Mesenchymal stem cell (in vitro differentiated cells and primary cell): ENCODE measurements at regions not wholly inside any gene's neighbourhood (a gene's known extent, or its start where the extent isn't known, plus 50 kb on each side); places are given as distances from the start of the nearest gene placed in this dataset.

Experiments
- DNase-seq: peaks from one replicate; pipeline ENCODE4 v3.0.0-alpha.2; 2013
- H2AFZ ChIP-seq: one replicate; pipeline ENCODE4 v1.6.1; 2013; ENCODE audit warnings: low read depth, mild to moderate bottlenecking, control low read depth, inconsistent platforms, low read length, moderate library complexity
- H2AK5ac ChIP-seq: 2 replicates; pipeline ENCODE4 v1.6.1; 2013; ENCODE audit warnings: low read length, moderate library complexity, mild to moderate bottlenecking, inconsistent platforms; ENCODE audit not compliant: severe bottlenecking
- H2BK120ac ChIP-seq: one replicate; pipeline ENCODE4 v1.6.1; 2013; ENCODE audit warnings: low read depth, mild to moderate bottlenecking, inconsistent platforms, low read length, moderate library complexity
- H2BK12ac ChIP-seq, 2 experiments: one replicate each; pipeline ENCODE4 v1.6.1; 2013; ENCODE audit warnings: inconsistent platforms in 2 of 2, low read length in 2 of 2, mild to moderate bottlenecking in 2 of 2, moderate library complexity in 2 of 2, control low read depth in 1 of 2
- H2BK15ac ChIP-seq: one replicate; pipeline ENCODE4 v1.6.1; 2013; ENCODE audit warnings: mild to moderate bottlenecking, low read depth, inconsistent platforms; ENCODE audit not compliant: poor library complexity, severe bottlenecking
- H2BK5ac ChIP-seq: 2 replicates; pipeline ENCODE4 v1.6.1; 2013; ENCODE audit warnings: low read depth, mild to moderate bottlenecking, low read length, control low read depth, inconsistent platforms; ENCODE audit not compliant: poor library complexity, severe bottlenecking
- H3K14ac ChIP-seq, 2 experiments: one replicate each; pipeline ENCODE4 v1.6.1; 2013; ENCODE audit warnings: inconsistent platforms in 2 of 2, low read length in 2 of 2, control low read depth in 1 of 2, mild to moderate bottlenecking in 1 of 2, moderate library complexity in 1 of 2
- H3K18ac ChIP-seq, 2 experiments: one replicate each; pipeline ENCODE4 v1.6.1; 2013; ENCODE audit warnings: inconsistent platforms in 2 of 2, low read length in 2 of 2, control low read depth in 1 of 2, low read depth in 1 of 2, mild to moderate bottlenecking in 1 of 2
- H3K23ac ChIP-seq, 2 experiments: one replicate each; pipeline ENCODE4 v1.6.1; 2013; ENCODE audit warnings: inconsistent platforms in 2 of 2, low read length in 2 of 2, mild to moderate bottlenecking in 2 of 2, moderate library complexity in 2 of 2, control low read depth in 1 of 2
- H3K27ac ChIP-seq: 2 replicates; pipeline ENCODE4 v1.5.1; 2013; ENCODE audit warnings: mild to moderate bottlenecking, moderate library complexity, low read length, control low read depth, inconsistent platforms; ENCODE audit not compliant: poor library complexity, severe bottlenecking
- H3K27me3 ChIP-seq, 2 experiments: 2 replicates each; pipeline versions ENCODE4 v1.6.1 to v1.7.0; 2013; ENCODE audit warnings: low read length in 2 of 2, mild to moderate bottlenecking in 2 of 2, moderate library complexity in 2 of 2, control low read depth in 1 of 2, inconsistent platforms in 1 of 2; ENCODE audit not compliant: control insufficient read depth in 1 of 2, insufficient read depth in 1 of 2
- H3K36me3 ChIP-seq, 2 experiments: 2 replicates each; pipeline versions ENCODE4 v1.6.1 to v1.7.0; 2013; ENCODE audit warnings: low read length in 2 of 2, control low read depth in 1 of 2, inconsistent platforms in 1 of 2, low read depth in 1 of 2, mild to moderate bottlenecking in 1 of 2; ENCODE audit not compliant: insufficient read depth in 2 of 2, control insufficient read depth in 1 of 2
- H3K4ac ChIP-seq, 2 experiments: one replicate each; pipeline ENCODE4 v1.6.1; 2013; ENCODE audit warnings: inconsistent platforms in 2 of 2, low read length in 2 of 2, mild to moderate bottlenecking in 2 of 2, moderate library complexity in 2 of 2, control low read depth in 1 of 2, low read depth in 1 of 2
- H3K4me1 ChIP-seq: 2 replicates; pipeline ENCODE4 v1.6.1; 2013; ENCODE audit warnings: low read depth, low read length, control low read depth; ENCODE audit not compliant: control insufficient read depth, insufficient read depth
- H3K4me2 ChIP-seq: 2 replicates; pipeline ENCODE4 v1.6.1; 2013; ENCODE audit warnings: low read length, mild to moderate bottlenecking, inconsistent platforms; ENCODE audit not compliant: poor library complexity, severe bottlenecking
- H3K4me3 ChIP-seq, 2 experiments: 2 replicates each; pipeline versions ENCODE4 v1.5.1 to v1.7.0; 2013; ENCODE audit warnings: low read length in 2 of 2, mild to moderate bottlenecking in 2 of 2, control low read depth in 1 of 2, low read depth in 1 of 2; ENCODE audit not compliant: insufficient read depth in 1 of 2
- H3K79me1 ChIP-seq: replicated peaks from 2 replicates; pipeline ENCODE4 v1.6.1; 2013; ENCODE audit warnings: mild to moderate bottlenecking, control low read depth, low read length, inconsistent platforms; ENCODE audit not compliant: poor library complexity, severe bottlenecking
- H3K9ac ChIP-seq: 2 replicates; pipeline ENCODE4 v1.7.0; 2013; ENCODE audit warnings: mild to moderate bottlenecking, low read length, moderate library complexity
- H3K9me3 ChIP-seq: 2 replicates; pipeline ENCODE4 v1.7.0; 2013; ENCODE audit warnings: mild to moderate bottlenecking, low read length; ENCODE audit not compliant: control insufficient read depth
- H4K8ac ChIP-seq: one replicate; pipeline ENCODE4 v1.6.1; 2013; ENCODE audit warnings: inconsistent platforms, mild to moderate bottlenecking, low read length, moderate library complexity
- H4K91ac ChIP-seq: one replicate; pipeline ENCODE4 v1.6.1; 2013; ENCODE audit warnings: mild to moderate bottlenecking, low read length, inconsistent platforms
- WGBS: methylation state at CpG from one replicate; pipeline ENCODE4 v1.1.7; 2013; ENCODE audit warnings: mixed read lengths; 5-methylcytosine and 5-hydroxymethylcytosine counted together

DNA sequence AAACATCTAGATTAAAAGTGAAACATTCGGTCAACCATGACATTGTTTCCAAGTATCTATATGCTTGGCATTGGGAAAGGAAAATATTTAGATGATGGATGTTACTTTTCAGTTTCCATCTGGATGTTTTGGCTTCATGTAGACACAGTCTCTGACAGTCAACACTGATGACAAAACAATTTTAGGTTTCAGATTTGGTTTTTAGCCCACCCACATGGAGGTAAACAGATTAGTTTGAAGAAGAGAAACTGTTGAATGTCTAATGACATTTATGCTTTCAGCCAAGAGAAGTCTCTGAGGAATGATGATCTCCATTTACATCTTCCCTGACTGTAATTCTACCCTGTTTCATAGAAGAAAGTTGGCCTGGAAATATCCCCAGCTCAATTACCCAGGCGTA, 379.1 kb downstream of the SLITRK6 start:
- no peak overlapping the region for H3K4ac ChIP-seq
- no peaks in the 10 kb centered on the region for H3K27me3 ChIP-seq
- no peak overlapping the region for H3K4me3 ChIP-seq
- H3K36me3 ChIP-seq = no peaks in the 10 kb centered on the region
- H3K9me3 ChIP-seq = no peaks in the 10 kb centered on the region
- DNase-seq = no peak
- no peaks in the 10 kb centered on the region for H3K4me1 ChIP-seq
- no peak overlapping the region for H2BK12ac ChIP-seq
- H2BK120ac ChIP-seq = no peak overlapping the region
- no peak overlapping the region for H3K9ac ChIP-seq
- WGBS = 100% methylated on average over 1 of the region's 2 CpGs
- no peak overlapping the region for H3K4me2 ChIP-seq
- H2AK5ac ChIP-seq = no peak overlapping the region
- no peak overlapping the region for H3K14ac ChIP-seq
- H4K8ac ChIP-seq = no peak overlapping the region
- H3K23ac ChIP-seq = no peak overlapping the region
- H4K91ac ChIP-seq = no peak overlapping the region
- H2BK5ac ChIP-seq = no peak overlapping the region
- no peak overlapping the region for H2AFZ ChIP-seq
- no peak overlapping the region for H3K18ac ChIP-seq
- no peak overlapping the region for H2BK15ac ChIP-seq
- no peak overlapping the region for H3K27ac ChIP-seq
- no peaks in the 10 kb centered on the region for H3K79me1 ChIP-seq

DNA sequence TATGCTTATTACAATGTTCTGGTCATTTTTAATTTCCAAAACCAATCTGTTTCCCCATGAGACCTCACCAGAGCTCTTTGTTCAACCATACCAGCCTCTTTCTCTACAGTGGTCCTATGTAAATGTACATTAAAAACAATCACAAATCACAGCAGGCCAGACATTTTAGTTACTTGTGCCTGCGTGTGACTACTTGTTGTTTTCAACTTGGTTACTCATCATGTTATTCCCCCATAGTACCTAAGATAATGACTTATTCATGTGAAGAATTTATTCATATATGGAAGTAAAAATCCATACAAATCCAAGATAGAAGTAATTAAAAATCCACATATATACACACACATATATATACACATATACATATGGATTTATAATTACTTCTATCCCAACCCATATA, 379.6 kb downstream of the SLITRK6 start:
- DNase-seq = no peak
- Histone ChIP-seq H2BK15ac (no peak overlapping the region), H2BK120ac (no peak overlapping the region), H2AK5ac (no peak overlapping the region), H3K27ac (no peak overlapping the region), H4K91ac (no peak overlapping the region), H3K18ac (no peak overlapping the region), H3K9me3 (no peaks in the 10 kb centered on the region), H2BK12ac (no peak overlapping the region), H3K4ac (no peak overlapping the region), H3K27me3 (no peaks in the 10 kb centered on the region), H3K9ac (no peak overlapping the region), H3K36me3 (no peaks in the 10 kb centered on the region), H3K23ac (no peak overlapping the region), H4K8ac (no peak overlapping the region), H2AFZ (no peak overlapping the region), H3K4me1 (no peaks in the 10 kb centered on the region), H3K4me3 (no peak overlapping the region), H3K14ac (no peak overlapping the region), H3K4me2 (no peak overlapping the region), H3K79me1 (no peaks in the 10 kb centered on the region), H2BK5ac (no peak overlapping the region)
- WGBS = no CpG with 5 or more reads among the region's 1 CpG

- no peak overlapping the region for H2AFZ ChIP-seq
- H3K18ac ChIP-seq = no peak overlapping the region
- no peaks in the 10 kb centered on the region for H3K27me3 ChIP-seq
- H3K4me1 ChIP-seq = no peaks in the 10 kb centered on the region
- no peak overlapping the region for H2BK15ac ChIP-seq
- no peak overlapping the region for H3K14ac ChIP-seq
- H2BK120ac ChIP-seq = no peak overlapping the region
- no peak overlapping the region for H3K4me2 ChIP-seq
- H4K8ac ChIP-seq = no peak overlapping the region
- no peak overlapping the region for H3K23ac ChIP-seq
- over 99% methylated on average over 4 of the region's 8 CpGs for WGBS
- no peaks in the 10 kb centered on the region for H3K79me1 ChIP-seq
- H2BK5ac ChIP-seq = no peak overlapping the region
- H2BK12ac ChIP-seq = no peak overlapping the region
- no peaks in the 10 kb centered on the region for H3K36me3 ChIP-seq
- no peaks in the 10 kb centered on the region for H3K9me3 ChIP-seq
- H3K4ac ChIP-seq = no peak overlapping the region
- no peak overlapping the region for H3K4me3 ChIP-seq
- no peak overlapping the region for H4K91ac ChIP-seq
- no peak for DNase-seq
- H3K9ac ChIP-seq = no peak overlapping the region
- H2AK5ac ChIP-seq = no peak overlapping the region
- H3K27ac ChIP-seq = no peak overlapping the region
These were observed 381.4 kb downstream of the SLITRK6 start for GRCh38 chr13:85417807-85418206.

GRCh38 chr13:85413664-85414063, 385.6 kb downstream of the SLITRK6 start:
- H2AFZ ChIP-seq = no peak overlapping the region
- H3K14ac ChIP-seq = no peak overlapping the region
- H3K27me3 ChIP-seq = no peaks in the 10 kb centered on the region
- H3K4me2 ChIP-seq = no peak overlapping the region
- no peak overlapping the region for H2BK120ac ChIP-seq
- no peak overlapping the region for H3K4ac ChIP-seq
- WGBS = 100% methylated on average over 2 of the region's 2 CpGs
- H4K8ac ChIP-seq = no peak overlapping the region
- DNase-seq = no peak
- no peak overlapping the region for H2BK15ac ChIP-seq
- no peak overlapping the region for H2AK5ac ChIP-seq
- H3K9me3 ChIP-seq = no peaks in the 10 kb centered on the region
- H4K91ac ChIP-seq = no peak overlapping the region
- H3K27ac ChIP-seq = no peak overlapping the region
- no peak overlapping the region for H3K18ac ChIP-seq
- H3K4me1 ChIP-seq = no peaks in the 10 kb centered on the region
- no peak overlapping the region for H2BK5ac ChIP-seq
- no peaks in the 10 kb centered on the region for H3K36me3 ChIP-seq
- H3K79me1 ChIP-seq = no peaks in the 10 kb centered on the region
- H3K4me3 ChIP-seq = no peak overlapping the region
- H3K23ac ChIP-seq = no peak overlapping the region
- H2BK12ac ChIP-seq = no peak overlapping the region
- H3K9ac ChIP-seq = no peak overlapping the region
